ENCODE measurements at regions not wholly inside any gene's neighbourhood (a gene's known extent, or its start where the extent isn't known, plus 50 kb on each side); places are given as distances from the start of the nearest gene placed in this dataset.

GRCh38 chr13:93025984-93026383 lies 200.6 kb upstream of the GPC6 start:
- Histone ChIP-seq H3K9me3 (no peaks in the 10 kb centered on the region), H3K4me3 (no peak overlapping the region), H3K27me3 (no peaks in the 10 kb centered on the region), H3K36me3 (no peaks in the 10 kb centered on the region), H3K4me1 (no peaks in the 10 kb centered on the region), H3K27ac (no peak overlapping the region)
- intact Hi-C loops (cut with DNase I) = no loop called here
- ATAC-seq (no peak), DNase-seq (no peak)
- no peak for TF ChIP-seq CTCF (IDR thresholded peaks at IDR 0.05)

- intact Hi-C loops (cut with DNase I) = no loop called here
- DNase-seq = no peak
- Histone ChIP-seq H3K27me3 (no peaks in the 10 kb centered on the region), H3K27ac (no peak overlapping the region), H3K4me1 (no peaks in the 10 kb centered on the region), H3K36me3 (no peaks in the 10 kb centered on the region), H3K9me3 (no peaks in the 10 kb centered on the region), H3K4me3 (no peak overlapping the region)
- no peak for TF ChIP-seq CTCF (IDR thresholded peaks at IDR 0.05)
- no peak for ATAC-seq
Observed at GRCh38 chr13:93029536-93029935, 197.1 kb upstream of the GPC6 start.

- no peak for DNase-seq
- H3K4me1 ChIP-seq = no peaks in the 10 kb centered on the region
- no peaks in the 10 kb centered on the region for H3K9me3 ChIP-seq
- no peak for TF ChIP-seq CTCF (IDR thresholded peaks at IDR 0.05)
- no peaks in the 10 kb centered on the region for H3K36me3 ChIP-seq
- intact Hi-C loops (cut with DNase I) = no loop called here
- ATAC-seq = no peak
- no peak overlapping the region for H3K4me3 ChIP-seq
- H3K27ac ChIP-seq = no peak overlapping the region
- H3K27me3 ChIP-seq = no peaks in the 10 kb centered on the region
Observed at GRCh38 chr13:93036380-93036779, 190.2 kb upstream of the GPC6 start.

DNA sequence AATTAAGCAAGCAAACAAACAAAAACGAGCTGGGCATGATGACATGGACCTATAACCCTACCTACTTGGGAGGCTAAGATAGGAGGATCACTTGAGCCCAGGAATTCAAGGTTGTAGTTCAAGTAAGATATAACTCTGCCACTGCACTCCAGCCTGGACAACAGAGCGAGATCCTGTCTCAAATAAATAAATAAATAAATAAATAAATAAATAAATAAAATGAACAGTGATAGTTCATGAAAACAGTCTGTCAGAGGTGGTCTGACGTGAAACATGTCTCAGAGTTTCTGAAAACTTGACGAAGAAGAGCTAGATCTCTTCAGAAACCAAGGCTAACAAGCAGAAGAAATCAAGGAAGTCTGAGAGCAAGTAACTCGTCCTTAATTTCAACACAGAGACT lies 188.8 kb upstream of the GPC6 start:
- no peak for ATAC-seq
- H3K4me3 ChIP-seq = no peak overlapping the region
- H3K27ac ChIP-seq = no peak overlapping the region
- no peaks in the 10 kb centered on the region for H3K36me3 ChIP-seq
- intact Hi-C loops (cut with DNase I) = no loop called here
- no peak for DNase-seq
- no peaks in the 10 kb centered on the region for H3K9me3 ChIP-seq
- no peak for TF ChIP-seq CTCF (IDR thresholded peaks at IDR 0.05)
- no peaks in the 10 kb centered on the region for H3K27me3 ChIP-seq
- no peaks in the 10 kb centered on the region for H3K4me1 ChIP-seq

DNA sequence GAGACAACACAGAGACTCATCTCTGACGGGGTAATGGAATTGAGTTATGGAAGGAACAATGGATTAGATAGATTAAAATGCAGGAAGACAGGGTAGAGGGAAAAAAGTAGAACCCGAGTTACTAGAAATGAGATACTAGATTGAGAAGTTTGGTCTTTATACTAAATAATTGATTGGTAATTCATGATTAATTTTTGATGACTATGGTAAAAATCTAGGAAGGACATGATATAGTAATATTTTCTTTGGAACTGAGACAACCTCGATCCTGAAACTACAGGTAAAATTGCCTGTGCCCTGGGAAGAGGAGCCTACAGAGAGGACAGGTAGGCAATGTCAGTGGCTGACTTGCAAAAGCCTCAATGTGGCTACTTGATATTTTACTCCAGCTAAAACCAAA lies 188.4 kb upstream of the GPC6 start:
- ATAC-seq (no peak), DNase-seq (no peak)
- Histone ChIP-seq H3K4me1 (no peaks in the 10 kb centered on the region), H3K27ac (no peak overlapping the region), H3K4me3 (no peak overlapping the region), H3K27me3 (no peaks in the 10 kb centered on the region), H3K36me3 (no peaks in the 10 kb centered on the region), H3K9me3 (no peaks in the 10 kb centered on the region)
- intact Hi-C loops (cut with DNase I) = no loop called here
- TF ChIP-seq CTCF (IDR thresholded peaks at IDR 0.05) = no peak

Measured in left lung (tissue), 4 donors.